ENCODE measurements at regions not wholly inside any gene's neighbourhood (a gene's known extent, or its start where the extent isn't known, plus 50 kb on each side); places are given as distances from the start of the nearest gene placed in this dataset.

- Mint-ChIP-seq H3K4me3 (ENCODE audit: unreplicated experiment) (no peak overlapping the region), H3K4me1 (ENCODE audit: unreplicated experiment) (no peaks in the 10 kb centered on the region), H3K27ac (ENCODE audit: unreplicated experiment) (no peak overlapping the region), H3K27me3 (ENCODE audit: unreplicated experiment) (no peaks in the 10 kb centered on the region), H3K36me3 (ENCODE audit: unreplicated experiment) (no peaks in the 10 kb centered on the region), H3K9me3 (ENCODE audit: unreplicated experiment) (peaks cover 8% of the 10 kb centered on the region)
- no peak for TF ChIP-seq CTCF (IDR thresholded peaks at IDR 0.05)
- no peak for DNase-seq (ENCODE audit: extremely low spot score, unreplicated experiment)
Measured at GRCh38 chr21:31443736-31444521, 99.9 kb upstream of the TIAM1 start.

- Mint-ChIP-seq H3K36me3 (ENCODE audit: unreplicated experiment) (no peaks in the 10 kb centered on the region), H3K27ac (ENCODE audit: unreplicated experiment) (no peak overlapping the region), H3K4me3 (ENCODE audit: unreplicated experiment) (no peak overlapping the region), H3K4me1 (ENCODE audit: unreplicated experiment) (no peaks in the 10 kb centered on the region), H3K9me3 (ENCODE audit: unreplicated experiment) (peaks cover 8% of the 10 kb centered on the region), H3K27me3 (ENCODE audit: unreplicated experiment) (no peaks in the 10 kb centered on the region)
- no peak for TF ChIP-seq CTCF (IDR thresholded peaks at IDR 0.05)
- DNase-seq (ENCODE audit: extremely low spot score, unreplicated experiment): no peak
Measured at GRCh38 chr21:31442339-31442738, 98.3 kb upstream of the TIAM1 start.

GRCh38 chr21:31429506-31429905 lies 85.4 kb upstream of the TIAM1 start:
- no peak for TF ChIP-seq CTCF (IDR thresholded peaks at IDR 0.05)
- H3K9me3 Mint-ChIP-seq (ENCODE audit: unreplicated experiment): no peaks in the 10 kb centered on the region
- H3K4me3 Mint-ChIP-seq (ENCODE audit: unreplicated experiment): no peak overlapping the region
- peaks cover 7% of the 10 kb centered on the region for H3K4me1 Mint-ChIP-seq (ENCODE audit: unreplicated experiment)
- H3K27me3 Mint-ChIP-seq (ENCODE audit: unreplicated experiment): no peaks in the 10 kb centered on the region
- no peaks in the 10 kb centered on the region for H3K36me3 Mint-ChIP-seq (ENCODE audit: unreplicated experiment)
- no peak for DNase-seq (ENCODE audit: extremely low spot score, unreplicated experiment)
- no peak overlapping the region for H3K27ac Mint-ChIP-seq (ENCODE audit: unreplicated experiment)

GRCh38 chr21:31426235-31426797 lies 82.3 kb upstream of the TIAM1 start:
- no peak overlapping the region for H3K27ac Mint-ChIP-seq (ENCODE audit: unreplicated experiment)
- H3K9me3 Mint-ChIP-seq (ENCODE audit: unreplicated experiment): no peaks in the 10 kb centered on the region
- no peak for TF ChIP-seq CTCF (IDR thresholded peaks at IDR 0.05)
- no peaks in the 10 kb centered on the region for H3K36me3 Mint-ChIP-seq (ENCODE audit: unreplicated experiment)
- DNase-seq (ENCODE audit: extremely low spot score, unreplicated experiment): no peak
- peaks cover 9% of the 10 kb centered on the region for H3K4me1 Mint-ChIP-seq (ENCODE audit: unreplicated experiment)
- no peak overlapping the region for H3K4me3 Mint-ChIP-seq (ENCODE audit: unreplicated experiment)
- no peaks in the 10 kb centered on the region for H3K27me3 Mint-ChIP-seq (ENCODE audit: unreplicated experiment)

GRCh38 chr21:31425138-31425537 lies 81.1 kb upstream of the TIAM1 start:
- H3K4me3 Mint-ChIP-seq (ENCODE audit: unreplicated experiment): no peak overlapping the region
- TF ChIP-seq CTCF (IDR thresholded peaks at IDR 0.05): no peak
- no peak for DNase-seq (ENCODE audit: extremely low spot score, unreplicated experiment)
- no peaks in the 10 kb centered on the region for H3K27me3 Mint-ChIP-seq (ENCODE audit: unreplicated experiment)
- H3K9me3 Mint-ChIP-seq (ENCODE audit: unreplicated experiment): no peaks in the 10 kb centered on the region
- no peak overlapping the region for H3K27ac Mint-ChIP-seq (ENCODE audit: unreplicated experiment)
- peaks cover 9% of the 10 kb centered on the region for H3K4me1 Mint-ChIP-seq (ENCODE audit: unreplicated experiment)
- H3K36me3 Mint-ChIP-seq (ENCODE audit: unreplicated experiment): no peaks in the 10 kb centered on the region

Measured in osteocyte (in vitro differentiated cells).